IMR-90 (cell line): ENCODE measurements at regions not wholly inside any gene's neighbourhood (a gene's known extent, or its start where the extent isn't known, plus 50 kb on each side); places are given as distances from the start of the nearest gene placed in this dataset.

ENCODE experiments used
- CTCF ChIP-seq: conservative IDR thresholded peaks from 2 replicates; pipeline ENCODE4 v1.5.1; 2012; ENCODE audit warnings: mild to moderate bottlenecking, low read depth, low read length, improper control_type of control experiment
- FOS ChIP-seq: fragments of 150-350 bp; IDR thresholded peaks from 2 replicates; pipeline ENCODE4 v1.6.1; 2016; ENCODE audit warnings: low read depth, low read length
- MAFK ChIP-seq: IDR thresholded peaks from 2 replicates; pipeline ENCODE4 v1.6.1; 2012; ENCODE audit warnings: low read depth, low read length, improper control_type of control experiment
- MXI1 ChIP-seq: IDR thresholded peaks from 2 replicates; pipeline ENCODE4 v1.6.1; 2012; ENCODE audit warnings: low read depth, mild to moderate bottlenecking, low read length, moderate library complexity, borderline replicate concordance
- POLR2A ChIP-seq: IDR thresholded peaks from 2 replicates; pipeline ENCODE4 v1.6.1; 2012; ENCODE audit warnings: mild to moderate bottlenecking, low read depth, low read length
- SMC3 ChIP-seq: fragments of 150-350 bp; IDR thresholded peaks from 2 replicates; pipeline ENCODE4 v1.6.1; 2016; ENCODE audit warnings: low read depth, mild to moderate bottlenecking, antibody characterized with exemption, low read length, moderate library complexity

- TF ChIP-seq MAFK (no peak), POLR2A (no peak), CTCF (no peak), SMC3 (no peak), MXI1 (no peak), FOS (no peak)
These were observed 204.7 kb upstream of the EXOC2 start for GRCh38 chr6:897528-898207.
